ENCODE measurements at regions not wholly inside any gene's neighbourhood (a gene's known extent, or its start where the extent isn't known, plus 50 kb on each side); places are given as distances from the start of the nearest gene placed in this dataset.

- no peak overlapping the region for H3K4me3 ChIP-seq (ENCODE audit: low read depth in 1 of 2, low read length in 2 of 2)
- H3K4me1 ChIP-seq (ENCODE audit: control insufficient read depth in 2 of 2, insufficient read depth in 2 of 2, low read length in 1 of 2), result no peaks in the 10 kb centered on the region
- no peak overlapping the region for H3K27ac ChIP-seq (ENCODE audit: low read depth in 2 of 2, low read length in 1 of 2)
- 45 to 54% methylated on average over 4 of the region's 4 CpGs for WGBS, 2 donors
- H3K36me3 ChIP-seq (ENCODE audit: control insufficient read depth in 2 of 2, insufficient read depth in 2 of 2, low read length in 1 of 2), result no peaks in the 10 kb centered on the region
- no peaks in the 10 kb centered on the region for H3K27me3 ChIP-seq (ENCODE audit: control insufficient read depth in 1 of 2, insufficient read depth in 2 of 2, low read length in 2 of 2)
- no peaks in the 10 kb centered on the region for H3K9me3 ChIP-seq (ENCODE audit: control insufficient read depth in 2 of 2, insufficient read depth in 1 of 2, low read depth in 1 of 2, low read length in 1 of 2)
These were observed 172.6 kb downstream of the SATB1 start for GRCh38 chr3:18252578-18252977.

- Histone ChIP-seq H3K9me3 (ENCODE audit: control insufficient read depth in 2 of 2, insufficient read depth in 1 of 2, low read depth in 1 of 2, low read length in 1 of 2) (no peaks in the 10 kb centered on the region), H3K4me3 (ENCODE audit: low read depth in 1 of 2, low read length in 2 of 2) (no peak overlapping the region), H3K36me3 (ENCODE audit: control insufficient read depth in 2 of 2, insufficient read depth in 2 of 2, low read length in 1 of 2) (no peaks in the 10 kb centered on the region), H3K27me3 (ENCODE audit: control insufficient read depth in 1 of 2, insufficient read depth in 2 of 2, low read length in 2 of 2) (no peaks in the 10 kb centered on the region), H3K4me1 (ENCODE audit: control insufficient read depth in 2 of 2, insufficient read depth in 2 of 2, low read length in 1 of 2) (no peaks in the 10 kb centered on the region), H3K27ac (ENCODE audit: low read depth in 2 of 2, low read length in 1 of 2) (no peak overlapping the region)
- WGBS, 2 donors, result 58 to 79% methylated on average over 2 of the region's 2 CpGs
These were observed 174.1 kb downstream of the SATB1 start for GRCh38 chr3:18250991-18251390.

- Histone ChIP-seq H3K4me3 (ENCODE audit: low read depth in 1 of 2, low read length in 2 of 2) (no peak overlapping the region), H3K36me3 (ENCODE audit: control insufficient read depth in 2 of 2, insufficient read depth in 2 of 2, low read length in 1 of 2) (no peaks in the 10 kb centered on the region), H3K4me1 (ENCODE audit: control insufficient read depth in 2 of 2, insufficient read depth in 2 of 2, low read length in 1 of 2) (no peaks in the 10 kb centered on the region), H3K27ac (ENCODE audit: low read depth in 2 of 2, low read length in 1 of 2) (no peak overlapping the region), H3K27me3 (ENCODE audit: control insufficient read depth in 1 of 2, insufficient read depth in 2 of 2, low read length in 2 of 2) (no peaks in the 10 kb centered on the region), H3K9me3 (ENCODE audit: control insufficient read depth in 2 of 2, insufficient read depth in 1 of 2, low read depth in 1 of 2, low read length in 1 of 2) (no peaks in the 10 kb centered on the region)
- 85 to 89% methylated on average over 3 of the region's 3 CpGs for WGBS, 2 donors
These were observed 176.0 kb downstream of the SATB1 start for GRCh38 chr3:18249126-18249525.

DNA sequence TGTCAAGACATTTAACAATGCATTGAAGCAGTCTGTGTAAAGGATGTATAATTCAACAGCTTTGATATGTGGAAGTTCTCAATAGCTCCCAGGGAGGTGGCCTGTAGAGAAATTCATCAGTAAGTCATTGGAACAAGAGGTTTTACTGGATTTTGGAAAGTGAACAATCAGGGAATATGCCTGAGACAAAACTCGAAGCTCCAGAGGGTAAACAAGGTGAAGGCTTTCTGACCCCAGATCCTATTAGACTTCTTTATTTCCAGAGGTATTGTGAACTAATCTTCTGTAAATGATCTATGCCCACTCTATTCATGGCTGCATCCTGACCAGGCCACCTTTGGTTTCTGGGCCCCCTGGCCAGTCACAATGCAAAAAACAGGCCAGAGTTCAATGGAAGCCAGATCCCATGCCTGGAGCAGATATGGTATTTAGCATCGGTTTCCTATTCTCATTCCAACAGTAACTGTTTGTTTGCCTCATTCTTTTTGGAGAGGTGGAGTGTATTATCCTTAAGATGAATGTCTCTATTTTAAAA lies 177.3 kb downstream of the SATB1 start:
- no peak overlapping the region for H3K27ac ChIP-seq (ENCODE audit: low read depth in 2 of 2, low read length in 1 of 2)
- H3K4me3 ChIP-seq (ENCODE audit: low read depth in 1 of 2, low read length in 2 of 2), result no peak overlapping the region
- no peaks in the 10 kb centered on the region for H3K9me3 ChIP-seq (ENCODE audit: control insufficient read depth in 2 of 2, insufficient read depth in 1 of 2, low read depth in 1 of 2, low read length in 1 of 2)
- no peaks in the 10 kb centered on the region for H3K27me3 ChIP-seq (ENCODE audit: control insufficient read depth in 1 of 2, insufficient read depth in 2 of 2, low read length in 2 of 2)
- H3K36me3 ChIP-seq (ENCODE audit: control insufficient read depth in 2 of 2, insufficient read depth in 2 of 2, low read length in 1 of 2), result no peaks in the 10 kb centered on the region
- no peaks in the 10 kb centered on the region for H3K4me1 ChIP-seq (ENCODE audit: control insufficient read depth in 2 of 2, insufficient read depth in 2 of 2, low read length in 1 of 2)
- 42 to 50% methylated on average over 2 of the region's 2 CpGs for WGBS, 2 donors

DNA sequence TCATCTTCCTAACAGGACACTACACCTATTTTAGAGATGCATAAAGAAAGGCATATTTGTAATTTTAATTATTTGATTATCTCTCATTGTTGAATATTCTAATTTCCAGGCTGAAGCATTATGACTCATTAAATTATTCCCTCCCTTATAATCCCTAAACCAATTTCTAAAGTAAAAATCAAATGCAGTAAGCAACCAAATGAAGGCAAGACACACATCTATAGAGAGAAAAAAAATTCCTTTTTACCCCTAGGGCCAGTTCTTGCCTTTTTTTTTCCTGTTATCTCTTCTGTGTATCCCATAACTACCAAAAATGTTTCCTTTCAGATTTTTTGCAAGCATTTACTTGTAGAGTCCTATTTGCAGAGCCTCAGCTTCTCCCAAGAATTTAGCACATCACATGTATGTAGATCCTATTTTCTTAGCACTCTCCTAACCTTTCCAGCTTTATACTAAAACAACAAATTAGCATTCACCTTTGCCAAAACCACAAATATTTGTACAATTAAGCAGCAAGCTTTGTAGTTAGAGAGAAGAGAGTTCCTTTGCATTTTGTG lies 177.9 kb downstream of the SATB1 start:
- Histone ChIP-seq H3K4me3 (ENCODE audit: low read depth in 1 of 2, low read length in 2 of 2) (no peak overlapping the region), H3K36me3 (ENCODE audit: control insufficient read depth in 2 of 2, insufficient read depth in 2 of 2, low read length in 1 of 2) (no peaks in the 10 kb centered on the region), H3K27me3 (ENCODE audit: control insufficient read depth in 1 of 2, insufficient read depth in 2 of 2, low read length in 2 of 2) (no peaks in the 10 kb centered on the region), H3K9me3 (ENCODE audit: control insufficient read depth in 2 of 2, insufficient read depth in 1 of 2, low read depth in 1 of 2, low read length in 1 of 2) (no peaks in the 10 kb centered on the region), H3K4me1 (ENCODE audit: control insufficient read depth in 2 of 2, insufficient read depth in 2 of 2, low read length in 1 of 2) (no peaks in the 10 kb centered on the region), H3K27ac (ENCODE audit: low read depth in 2 of 2, low read length in 1 of 2) (no peak overlapping the region)

DNA sequence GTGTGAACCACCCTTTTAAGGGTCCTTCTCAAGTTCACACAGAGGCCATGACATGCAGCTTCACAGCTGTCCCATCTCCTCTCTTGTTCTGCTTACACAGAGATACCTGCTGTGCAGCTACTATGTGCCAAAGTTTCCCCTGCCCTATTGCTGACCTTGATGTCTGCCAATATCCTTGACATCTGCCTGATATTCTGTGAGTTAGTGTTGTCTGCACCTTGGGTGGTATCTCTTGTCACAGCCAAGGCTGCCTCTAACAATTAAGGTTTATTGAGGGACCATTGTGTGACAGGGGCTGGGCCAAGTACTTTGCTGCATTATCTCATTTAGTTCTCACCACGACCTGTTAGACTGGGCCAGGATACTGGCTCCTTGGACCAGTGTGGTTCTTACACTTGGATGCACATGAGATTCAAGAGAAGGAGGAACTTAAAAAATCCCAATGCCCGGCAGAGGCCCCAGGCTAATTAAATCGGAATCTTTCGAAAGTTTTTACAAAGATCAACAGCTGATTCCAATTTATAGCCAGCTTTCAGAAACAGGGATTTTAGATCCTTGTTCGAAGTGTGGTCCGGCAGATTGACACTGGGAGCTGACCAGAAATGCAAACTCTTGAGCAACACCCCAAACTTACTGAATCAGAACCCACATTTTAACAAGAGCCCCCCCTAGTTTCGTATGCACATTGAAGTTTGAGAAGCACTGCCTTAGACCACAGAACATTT lies 178.6 kb downstream of the SATB1 start:
- Histone ChIP-seq H3K27ac (ENCODE audit: low read depth in 2 of 2, low read length in 1 of 2) (no peak overlapping the region), H3K4me1 (ENCODE audit: control insufficient read depth in 2 of 2, insufficient read depth in 2 of 2, low read length in 1 of 2) (no peaks in the 10 kb centered on the region), H3K36me3 (ENCODE audit: control insufficient read depth in 2 of 2, insufficient read depth in 2 of 2, low read length in 1 of 2) (no peaks in the 10 kb centered on the region), H3K9me3 (ENCODE audit: control insufficient read depth in 2 of 2, insufficient read depth in 1 of 2, low read depth in 1 of 2, low read length in 1 of 2) (no peaks in the 10 kb centered on the region), H3K4me3 (ENCODE audit: low read depth in 1 of 2, low read length in 2 of 2) (no peak overlapping the region), H3K27me3 (ENCODE audit: control insufficient read depth in 1 of 2, insufficient read depth in 2 of 2, low read length in 2 of 2) (no peaks in the 10 kb centered on the region)
- WGBS, 2 donors, result 52 to 64% methylated on average over 7 of the region's 7 CpGs

GRCh38 chr3:18245721-18246120 lies 179.4 kb downstream of the SATB1 start:
- Histone ChIP-seq H3K27me3 (ENCODE audit: control insufficient read depth in 1 of 2, insufficient read depth in 2 of 2, low read length in 2 of 2) (no peaks in the 10 kb centered on the region), H3K9me3 (ENCODE audit: control insufficient read depth in 2 of 2, insufficient read depth in 1 of 2, low read depth in 1 of 2, low read length in 1 of 2) (no peaks in the 10 kb centered on the region), H3K4me3 (ENCODE audit: low read depth in 1 of 2, low read length in 2 of 2) (no peak overlapping the region), H3K4me1 (ENCODE audit: control insufficient read depth in 2 of 2, insufficient read depth in 2 of 2, low read length in 1 of 2) (no peaks in the 10 kb centered on the region), H3K27ac (ENCODE audit: low read depth in 2 of 2, low read length in 1 of 2) (no peak overlapping the region), H3K36me3 (ENCODE audit: control insufficient read depth in 2 of 2, insufficient read depth in 2 of 2, low read length in 1 of 2) (no peaks in the 10 kb centered on the region)
- 85 to 89% methylated on average over 4 of the region's 4 CpGs for WGBS, 2 donors

DNA sequence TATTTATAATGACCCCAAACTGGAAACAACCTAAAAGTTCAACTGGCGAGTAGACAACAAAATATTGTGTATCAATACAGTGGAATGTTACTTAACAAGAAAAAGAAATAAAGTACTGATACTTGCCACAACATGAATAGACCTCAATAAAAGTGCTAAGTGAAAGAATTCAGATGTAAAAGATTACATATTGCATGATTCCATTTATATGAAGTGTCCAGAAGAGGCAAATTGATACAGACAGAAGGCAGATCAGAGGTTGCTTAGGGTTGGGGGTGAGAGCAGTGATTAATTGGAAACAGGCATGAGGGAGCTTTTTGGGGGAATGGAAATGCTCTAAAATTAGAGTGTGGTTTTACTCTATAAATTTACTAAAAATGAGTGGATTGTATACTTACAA lies 183.3 kb downstream of the SATB1 start:
- Histone ChIP-seq H3K27me3 (ENCODE audit: control insufficient read depth in 1 of 2, insufficient read depth in 2 of 2, low read length in 2 of 2) (no peaks in the 10 kb centered on the region), H3K27ac (ENCODE audit: low read depth in 2 of 2, low read length in 1 of 2) (no peak overlapping the region), H3K4me3 (ENCODE audit: low read depth in 1 of 2, low read length in 2 of 2) (no peak overlapping the region), H3K4me1 (ENCODE audit: control insufficient read depth in 2 of 2, insufficient read depth in 2 of 2, low read length in 1 of 2) (no peaks in the 10 kb centered on the region), H3K36me3 (ENCODE audit: control insufficient read depth in 2 of 2, insufficient read depth in 2 of 2, low read length in 1 of 2) (no peaks in the 10 kb centered on the region), H3K9me3 (ENCODE audit: control insufficient read depth in 2 of 2, insufficient read depth in 1 of 2, low read depth in 1 of 2, low read length in 1 of 2) (no peaks in the 10 kb centered on the region)
- WGBS, 2 donors, result 58 to 65% methylated on average over 1 of the region's 1 CpG

DNA sequence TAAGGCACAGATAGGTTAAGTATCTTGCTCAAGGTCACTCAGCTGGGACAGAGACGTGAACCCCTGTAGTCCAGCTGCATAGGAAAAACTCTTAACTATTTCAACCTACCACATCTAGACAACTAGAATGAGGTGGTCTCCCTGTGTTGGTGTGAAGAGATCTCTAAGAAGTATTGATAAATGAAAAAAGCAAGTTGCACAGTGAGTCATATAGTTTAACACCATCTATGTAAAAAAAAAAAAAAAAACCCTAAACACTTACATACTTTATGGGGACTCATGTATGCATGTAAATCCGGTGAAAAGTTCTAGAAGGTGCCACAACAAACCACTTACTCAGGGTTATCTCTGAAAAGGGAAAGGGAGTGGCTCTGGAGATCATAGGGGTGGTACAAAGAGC lies 185.5 kb downstream of the SATB1 start:
- Histone ChIP-seq H3K9me3 (ENCODE audit: control insufficient read depth in 2 of 2, insufficient read depth in 1 of 2, low read depth in 1 of 2, low read length in 1 of 2) (no peaks in the 10 kb centered on the region), H3K4me3 (ENCODE audit: low read depth in 1 of 2, low read length in 2 of 2) (no peak overlapping the region), H3K27ac (ENCODE audit: low read depth in 2 of 2, low read length in 1 of 2) (no peak overlapping the region), H3K4me1 (ENCODE audit: control insufficient read depth in 2 of 2, insufficient read depth in 2 of 2, low read length in 1 of 2) (no peaks in the 10 kb centered on the region), H3K27me3 (ENCODE audit: control insufficient read depth in 1 of 2, insufficient read depth in 2 of 2, low read length in 2 of 2) (no peaks in the 10 kb centered on the region), H3K36me3 (ENCODE audit: control insufficient read depth in 2 of 2, insufficient read depth in 2 of 2, low read length in 1 of 2) (no peaks in the 10 kb centered on the region)
- 69 to 80% methylated on average over 2 of the region's 2 CpGs for WGBS, 2 donors

GRCh38 chr3:18238746-18239331 lies 186.3 kb downstream of the SATB1 start:
- no peak overlapping the region for H3K27ac ChIP-seq (ENCODE audit: low read depth in 2 of 2, low read length in 1 of 2)
- H3K4me3 ChIP-seq (ENCODE audit: low read depth in 1 of 2, low read length in 2 of 2), result no peak overlapping the region
- H3K36me3 ChIP-seq (ENCODE audit: control insufficient read depth in 2 of 2, insufficient read depth in 2 of 2, low read length in 1 of 2), result no peaks in the 10 kb centered on the region
- H3K4me1 ChIP-seq (ENCODE audit: control insufficient read depth in 2 of 2, insufficient read depth in 2 of 2, low read length in 1 of 2), result no peaks in the 10 kb centered on the region
- 56 to 70% methylated on average over 3 of the region's 3 CpGs for WGBS, 2 donors
- H3K9me3 ChIP-seq (ENCODE audit: control insufficient read depth in 2 of 2, insufficient read depth in 1 of 2, low read depth in 1 of 2, low read length in 1 of 2), result no peaks in the 10 kb centered on the region
- H3K27me3 ChIP-seq (ENCODE audit: control insufficient read depth in 1 of 2, insufficient read depth in 2 of 2, low read length in 2 of 2), result no peaks in the 10 kb centered on the region

Data from esophagus (tissue), 2 donors.